Lower lobe of right lung (tissue), 2 donors: ENCODE measurements at regions not wholly inside any gene's neighbourhood (a gene's known extent, or its start where the extent isn't known, plus 50 kb on each side); places are given as distances from the start of the nearest gene placed in this dataset.

Experiments
- ATAC-seq, 2 donors: fragments of 200-7000 bp; cut with Tn5 transposase; one replicate each; pipeline ENCODE4 v1.9.1; 2020 to 2022; ENCODE audit warnings: mild to moderate bottlenecking in 2 of 2, moderate library complexity in 2 of 2
- DNase-seq: peaks from one replicate; pipeline ENCODE4 v3.0.0-alpha.2; 2020
- H3K27ac ChIP-seq: fragments of 200-600 bp; one replicate; pipeline ENCODE4 v1.8.0; 2022
- H3K27me3 ChIP-seq: fragments of 200-600 bp; one replicate; pipeline ENCODE4 v1.8.0; 2022; ENCODE audit warnings: low read depth
- H3K36me3 ChIP-seq: fragments of 200-600 bp; one replicate; pipeline ENCODE4 v1.8.0; 2022; ENCODE audit warnings: mild to moderate bottlenecking
- H3K4me1 ChIP-seq: fragments of 200-600 bp; one replicate; pipeline ENCODE4 v1.8.0; 2022
- H3K4me3 ChIP-seq: fragments of 200-600 bp; one replicate; pipeline ENCODE4 v1.8.0; 2022; ENCODE audit warnings: mild to moderate bottlenecking
- H3K9me3 ChIP-seq: fragments of 200-600 bp; one replicate; pipeline ENCODE4 v1.8.0; 2022
- intact Hi-C: fragments of 100-400 bp; cut with DNase I; formaldehyde crosslinking; loops from one replicate; pipeline ENCODE4 v1.11.0; 2022
- TF ChIP-seq, protein P1 (sequence below): fragments of 200-600 bp; IDR thresholded peaks from one replicate; pipeline ENCODE4 v1.8.0; 2022; ENCODE audit warnings: antibody characterized with exemption, mild to moderate bottlenecking
- donor health status: DM: no; HTN: yes; CAD: no; lungs with severe emphysema.

DNA sequence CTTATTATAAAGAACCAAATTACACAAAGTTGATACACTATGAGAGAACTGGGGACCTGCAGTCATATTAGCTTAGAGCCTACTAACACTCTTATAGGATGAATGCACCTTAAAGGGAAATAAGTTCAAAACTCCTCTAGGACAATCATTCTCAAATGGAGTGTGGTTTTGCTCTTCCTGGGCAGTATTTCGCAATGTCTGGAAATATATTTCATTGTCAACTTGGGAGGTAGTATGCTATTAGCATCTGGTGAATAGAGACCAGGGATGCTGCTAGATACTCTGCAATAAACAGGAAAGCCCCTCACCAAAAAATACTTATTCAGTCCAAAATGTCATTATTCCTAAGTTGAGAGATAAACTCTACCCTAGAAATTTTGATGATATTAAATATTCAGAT, 451.4 kb upstream of the ARPP21 start:
- intact Hi-C loops: no loop called here
- DNase-seq (no peak), ATAC-seq (no peak)
- H3K36me3 ChIP-seq: no peaks in the 10 kb centered on the region
- no peak overlapping the region for H3K27ac ChIP-seq
- no peak overlapping the region for H3K4me3 ChIP-seq
- peaks cover 3% of the 10 kb centered on the region for H3K9me3 ChIP-seq
- H3K27me3 ChIP-seq: no peaks in the 10 kb centered on the region
- TF ChIP-seq, protein P1, sequence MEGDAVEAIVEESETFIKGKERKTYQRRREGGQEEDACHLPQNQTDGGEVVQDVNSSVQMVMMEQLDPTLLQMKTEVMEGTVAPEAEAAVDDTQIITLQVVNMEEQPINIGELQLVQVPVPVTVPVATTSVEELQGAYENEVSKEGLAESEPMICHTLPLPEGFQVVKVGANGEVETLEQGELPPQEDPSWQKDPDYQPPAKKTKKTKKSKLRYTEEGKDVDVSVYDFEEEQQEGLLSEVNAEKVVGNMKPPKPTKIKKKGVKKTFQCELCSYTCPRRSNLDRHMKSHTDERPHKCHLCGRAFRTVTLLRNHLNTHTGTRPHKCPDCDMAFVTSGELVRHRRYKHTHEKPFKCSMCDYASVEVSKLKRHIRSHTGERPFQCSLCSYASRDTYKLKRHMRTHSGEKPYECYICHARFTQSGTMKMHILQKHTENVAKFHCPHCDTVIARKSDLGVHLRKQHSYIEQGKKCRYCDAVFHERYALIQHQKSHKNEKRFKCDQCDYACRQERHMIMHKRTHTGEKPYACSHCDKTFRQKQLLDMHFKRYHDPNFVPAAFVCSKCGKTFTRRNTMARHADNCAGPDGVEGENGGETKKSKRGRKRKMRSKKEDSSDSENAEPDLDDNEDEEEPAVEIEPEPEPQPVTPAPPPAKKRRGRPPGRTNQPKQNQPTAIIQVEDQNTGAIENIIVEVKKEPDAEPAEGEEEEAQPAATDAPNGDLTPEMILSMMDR: no peak
- H3K4me1 ChIP-seq: no peaks in the 10 kb centered on the region

DNA sequence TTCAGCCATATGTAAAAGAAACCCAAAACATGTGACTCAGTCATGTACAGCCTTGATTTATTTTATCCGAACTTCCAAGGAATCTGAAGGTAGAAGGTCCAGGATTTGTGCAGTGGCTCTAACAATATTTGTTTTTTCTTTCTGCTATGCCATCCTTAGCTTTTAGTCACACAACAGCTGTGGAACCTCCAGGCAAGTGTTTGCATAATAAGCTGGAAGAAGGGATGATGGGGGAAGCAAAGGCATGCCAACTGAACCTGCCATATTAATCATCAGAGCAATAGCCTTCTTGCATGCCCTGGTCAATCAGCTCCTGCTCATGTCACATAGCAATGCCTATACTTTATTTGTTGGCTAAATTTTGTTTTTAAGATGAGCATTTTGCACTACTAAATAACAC, 444.7 kb upstream of the ARPP21 start:
- Histone ChIP-seq H3K27me3 (no peaks in the 10 kb centered on the region), H3K4me1 (no peaks in the 10 kb centered on the region), H3K36me3 (no peaks in the 10 kb centered on the region), H3K9me3 (no peaks in the 10 kb centered on the region), H3K27ac (no peak overlapping the region), H3K4me3 (no peak overlapping the region)
- no peak for ATAC-seq
- DNase-seq: no peak
- intact Hi-C loops: no loop called here
- TF ChIP-seq, protein P1: no peak

DNA sequence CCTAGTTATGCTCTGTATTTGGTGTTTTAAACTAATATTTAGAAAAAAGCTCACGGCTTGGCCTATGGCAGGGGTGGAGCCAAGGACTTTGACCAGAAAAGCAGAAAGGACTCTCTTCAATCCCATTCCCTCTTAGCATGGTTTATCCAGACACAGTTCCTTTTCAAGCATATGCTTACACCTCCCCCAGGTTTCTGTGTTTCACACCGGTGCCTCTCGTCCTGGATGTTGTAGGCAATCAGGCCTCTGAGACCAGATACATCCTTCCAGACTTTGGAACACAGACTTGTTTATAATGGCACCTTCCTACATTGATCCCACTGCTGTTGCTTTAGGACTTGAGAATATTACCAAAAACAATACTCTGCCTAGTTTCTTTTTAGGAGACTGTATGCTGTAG, 440.5 kb upstream of the ARPP21 start:
- no peaks in the 10 kb centered on the region for H3K9me3 ChIP-seq
- DNase-seq (no peak), ATAC-seq (no peak)
- no peak overlapping the region for H3K27ac ChIP-seq
- TF ChIP-seq, protein P1: no peak
- no peak overlapping the region for H3K4me3 ChIP-seq
- H3K27me3 ChIP-seq: no peaks in the 10 kb centered on the region
- intact Hi-C loops: no loop called here
- no peaks in the 10 kb centered on the region for H3K4me1 ChIP-seq
- H3K36me3 ChIP-seq: no peaks in the 10 kb centered on the region

DNA sequence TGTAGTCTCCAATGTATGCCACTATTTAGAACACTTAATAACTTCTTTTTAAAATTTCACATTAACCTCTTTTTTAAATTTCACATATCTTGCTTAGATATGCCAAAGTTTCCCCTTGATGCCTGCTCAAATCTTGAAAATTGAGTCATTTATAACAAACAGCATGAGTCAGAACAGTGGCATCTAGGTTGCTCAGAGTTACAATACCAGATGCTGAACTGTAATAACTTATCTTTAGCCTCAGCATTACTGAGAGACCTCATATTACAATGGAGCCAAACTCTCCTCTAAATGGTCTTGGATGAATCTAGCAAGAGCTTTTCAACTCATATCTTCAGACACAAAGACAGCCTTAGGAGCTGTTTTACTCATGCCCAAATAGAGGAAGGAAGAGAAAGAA, 439.3 kb upstream of the ARPP21 start:
- H3K9me3 ChIP-seq: no peaks in the 10 kb centered on the region
- H3K27me3 ChIP-seq: no peaks in the 10 kb centered on the region
- TF ChIP-seq, protein P1: no peak
- intact Hi-C loops: no loop called here
- no peak for ATAC-seq
- no peak overlapping the region for H3K27ac ChIP-seq
- DNase-seq: no peak
- H3K4me3 ChIP-seq: no peak overlapping the region
- no peaks in the 10 kb centered on the region for H3K4me1 ChIP-seq
- H3K36me3 ChIP-seq: no peaks in the 10 kb centered on the region

DNA sequence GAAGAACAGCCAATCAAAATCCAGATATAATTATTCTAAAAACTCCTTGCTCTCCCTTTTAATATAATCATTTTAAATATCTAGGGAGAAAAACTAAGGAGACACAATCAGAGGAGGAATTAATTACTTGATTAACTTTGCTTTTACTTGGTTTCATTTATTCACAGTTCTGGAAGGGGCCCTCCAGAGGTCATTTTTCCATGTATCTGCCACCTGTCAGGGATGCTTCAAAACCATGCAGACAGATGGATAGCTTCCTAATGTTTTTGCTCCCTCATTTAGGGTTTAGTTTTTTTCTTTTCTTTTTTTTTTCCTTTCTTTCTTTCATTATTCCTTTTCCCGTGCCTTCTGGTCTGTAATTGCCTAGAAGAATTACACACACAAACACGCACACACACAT, 438.1 kb upstream of the ARPP21 start:
- ATAC-seq (no peak), DNase-seq (no peak)
- TF ChIP-seq, protein P1: no peak
- Histone ChIP-seq H3K27me3 (no peaks in the 10 kb centered on the region), H3K4me3 (no peak overlapping the region), H3K4me1 (no peaks in the 10 kb centered on the region), H3K36me3 (no peaks in the 10 kb centered on the region), H3K9me3 (no peaks in the 10 kb centered on the region), H3K27ac (no peak overlapping the region)
- intact Hi-C loops: no loop called here
